H9 (cell line): ENCODE measurements at regions not wholly inside any gene's neighbourhood (a gene's known extent, or its start where the extent isn't known, plus 50 kb on each side); places are given as distances from the start of the nearest gene placed in this dataset.

ENCODE experiments used
- DNase-seq: peaks from one replicate; pipeline ENCODE4 v3.0.0-alpha.2; 2017
- H2AFZ ChIP-seq: one replicate; pipeline ENCODE4 v1.6.1; 2013; ENCODE audit warnings: mild to moderate bottlenecking, low read length, control low read depth, moderate library complexity
- H2AK5ac ChIP-seq: 2 replicates; pipeline ENCODE4 v1.6.1; 2013; ENCODE audit warnings: low read length, control low read depth, mixed read lengths; ENCODE audit not compliant: insufficient read length
- H2BK120ac ChIP-seq: one replicate; pipeline ENCODE4 v1.6.1; 2013; ENCODE audit warnings: low read depth, mild to moderate bottlenecking, low read length, control low read depth, inconsistent platforms; ENCODE audit not compliant: poor library complexity, severe bottlenecking
- H2BK12ac ChIP-seq: 2 replicates; pipeline ENCODE4 v1.6.1; 2013; ENCODE audit warnings: low read length, control low read depth, mixed read lengths, low read depth; ENCODE audit not compliant: insufficient read length
- H2BK15ac ChIP-seq: 2 replicates; pipeline ENCODE4 v1.6.1; 2013; ENCODE audit warnings: low read depth, low read length, control low read depth
- H2BK20ac ChIP-seq: one replicate; pipeline ENCODE4 v1.6.1; 2013; ENCODE audit warnings: low read depth, mild to moderate bottlenecking, low read length, control low read depth, inconsistent platforms; ENCODE audit not compliant: poor library complexity, severe bottlenecking
- H2BK5ac ChIP-seq: 2 replicates; pipeline ENCODE4 v1.6.1; 2013; ENCODE audit warnings: low read length, control low read depth, mixed read lengths; ENCODE audit not compliant: insufficient read length
- H3K14ac ChIP-seq: 2 replicates; pipeline ENCODE4 v1.6.1; 2013; ENCODE audit warnings: low read length, control low read depth; ENCODE audit not compliant: insufficient read depth
- H3K18ac ChIP-seq: 2 replicates; pipeline ENCODE4 v1.6.1; 2013; ENCODE audit warnings: low read depth, mild to moderate bottlenecking, mixed read lengths, low read length, control low read depth; ENCODE audit not compliant: insufficient read length
- H3K23ac ChIP-seq: 2 replicates; pipeline ENCODE4 v1.6.1; 2013; ENCODE audit warnings: low read length, control low read depth, mixed read lengths, low read depth; ENCODE audit not compliant: insufficient read length
- H3K23me2 ChIP-seq: 2 replicates; pipeline ENCODE4 v1.6.1; 2013; ENCODE audit warnings: low read depth, mild to moderate bottlenecking, mixed read lengths, low read length, control low read depth; ENCODE audit not compliant: insufficient read length, poor library complexity, severe bottlenecking
- H3K27ac ChIP-seq: 2 replicates; pipeline ENCODE4 v1.5.1; 2013; ENCODE audit warnings: low read length, control low read depth, mixed read lengths, low read depth; ENCODE audit not compliant: insufficient read length
- H3K27me3 ChIP-seq: 2 replicates; pipeline ENCODE4 v1.6.1; 2013; ENCODE audit warnings: low read length, control low read depth, inconsistent platforms; ENCODE audit not compliant: insufficient read depth
- H3K4ac ChIP-seq: 2 replicates; pipeline ENCODE4 v1.6.1; 2013; ENCODE audit warnings: low read depth, mild to moderate bottlenecking, control low read depth, inconsistent platforms, low read length, moderate library complexity
- H3K4me1 ChIP-seq: 2 replicates; pipeline ENCODE4 v1.6.1; 2013; ENCODE audit warnings: low read length, control low read depth, inconsistent platforms; ENCODE audit not compliant: insufficient read depth
- H3K4me2 ChIP-seq: 2 replicates; pipeline ENCODE4 v1.6.1; 2013; ENCODE audit warnings: low read length, control low read depth, mixed read lengths; ENCODE audit not compliant: insufficient read length, insufficient read depth
- H3K56ac ChIP-seq: 2 replicates; pipeline ENCODE4 v1.6.1; 2013; ENCODE audit warnings: low read depth, mild to moderate bottlenecking, mixed read lengths, low read length, control low read depth; ENCODE audit not compliant: insufficient read length
- H3K79me1 ChIP-seq: 2 replicates; pipeline ENCODE4 v1.6.1; 2013; ENCODE audit warnings: low read depth, mild to moderate bottlenecking, moderate library complexity, low read length, control low read depth, inconsistent platforms; ENCODE audit not compliant: insufficient read depth, poor library complexity, severe bottlenecking
- H3K79me2 ChIP-seq: 2 replicates; pipeline ENCODE4 v1.6.1; 2013; ENCODE audit warnings: low read length, control low read depth, inconsistent platforms; ENCODE audit not compliant: insufficient read depth
- H3K9ac ChIP-seq: 2 replicates; pipeline ENCODE4 v1.6.1; 2013; ENCODE audit warnings: low read length, control low read depth, mixed read lengths; ENCODE audit not compliant: insufficient read length; ENCODE audit errors: extremely low read depth
- H3K9me3 ChIP-seq: one replicate; pipeline ENCODE4 v1.6.1; 2013; ENCODE audit warnings: low read depth, low read length, inconsistent platforms; ENCODE audit not compliant: control insufficient read depth
- H3T11ph ChIP-seq: one replicate; pipeline ENCODE4 v1.6.1; 2013; ENCODE audit warnings: mild to moderate bottlenecking, low read length, control low read depth, inconsistent platforms
- H4K20me1 ChIP-seq: one replicate; pipeline ENCODE4 v1.6.1; 2013; ENCODE audit not compliant: control insufficient read depth, insufficient read length, insufficient read depth
- H4K5ac ChIP-seq: 2 replicates; pipeline ENCODE4 v1.6.1; 2013; ENCODE audit warnings: low read depth, mild to moderate bottlenecking, mixed read lengths, low read length, control low read depth; ENCODE audit not compliant: insufficient read length
- H4K8ac ChIP-seq: replicated peaks from 2 replicates; pipeline ENCODE4 v1.6.1; 2013; ENCODE audit warnings: low read length, control low read depth, mixed read lengths, low read depth; ENCODE audit not compliant: insufficient read length
- H4K91ac ChIP-seq: 2 replicates; pipeline ENCODE4 v1.6.1; 2013; ENCODE audit warnings: low read depth, mild to moderate bottlenecking, moderate library complexity, mixed read lengths, low read length, control low read depth; ENCODE audit not compliant: insufficient read length
- H3K27ac Mint-ChIP-seq, 3 experiments: 2 replicates in 2 of 3; 3 replicates in 1 of 3; pipeline ENCODE4 v1.8.0; 2020 to 2021; ENCODE audit warnings: mixed read lengths in 3 of 3, mild to moderate bottlenecking in 1 of 3, moderate library complexity in 1 of 3
- H3K27me3 Mint-ChIP-seq: 2 replicates; pipeline ENCODE4 v1.8.0; 2021; ENCODE audit warnings: low read depth, mild to moderate bottlenecking, moderate library complexity, mixed read lengths
- H3K36me3 Mint-ChIP-seq, 3 experiments: 2 replicates in 2 of 3; 3 replicates in 1 of 3; pipeline ENCODE4 v1.8.0; 2020 to 2021; ENCODE audit warnings: low read depth in 3 of 3, mixed read lengths in 3 of 3; ENCODE audit not compliant: insufficient read depth in 1 of 3
- H3K4me1 Mint-ChIP-seq, 2 experiments: 2 replicates each; pipeline ENCODE4 v1.8.0; 2020; ENCODE audit warnings: mixed read lengths in 2 of 2
- H3K4me3 Mint-ChIP-seq, 2 experiments: 2 replicates in 1 of 2; 3 replicates in 1 of 2; pipeline ENCODE4 v1.8.0; 2020 to 2021; ENCODE audit warnings: mild to moderate bottlenecking in 2 of 2, mixed read lengths in 2 of 2, moderate library complexity in 1 of 2
- H3K9me3 Mint-ChIP-seq, 2 experiments: 2 replicates in 1 of 2; 3 replicates in 1 of 2; pipeline ENCODE4 v1.8.0; 2020; ENCODE audit warnings: mild to moderate bottlenecking in 2 of 2, mixed read lengths in 2 of 2, moderate library complexity in 1 of 2
- CTCF ChIP-seq: fragments of 200-600 bp; sonication (generic); conservative IDR thresholded peaks from 3 replicates; pipeline ENCODE4 v1.8.0; 2021; ENCODE audit warnings: antibody characterized with exemption, mild to moderate bottlenecking
- WGBS: extraction: QIAGEN DNeasy Blood & Tissue Kit; methylation state at CpG from one replicate; pipeline ENCODE4 v1.1.7; 2013; ENCODE audit warnings: missing lambda C conversion rate, low lambda C conversion rate, mixed read lengths; ENCODE audit not compliant: insufficient read length; ENCODE audit errors: extremely low coverage; 5-methylcytosine and 5-hydroxymethylcytosine counted together

DNA sequence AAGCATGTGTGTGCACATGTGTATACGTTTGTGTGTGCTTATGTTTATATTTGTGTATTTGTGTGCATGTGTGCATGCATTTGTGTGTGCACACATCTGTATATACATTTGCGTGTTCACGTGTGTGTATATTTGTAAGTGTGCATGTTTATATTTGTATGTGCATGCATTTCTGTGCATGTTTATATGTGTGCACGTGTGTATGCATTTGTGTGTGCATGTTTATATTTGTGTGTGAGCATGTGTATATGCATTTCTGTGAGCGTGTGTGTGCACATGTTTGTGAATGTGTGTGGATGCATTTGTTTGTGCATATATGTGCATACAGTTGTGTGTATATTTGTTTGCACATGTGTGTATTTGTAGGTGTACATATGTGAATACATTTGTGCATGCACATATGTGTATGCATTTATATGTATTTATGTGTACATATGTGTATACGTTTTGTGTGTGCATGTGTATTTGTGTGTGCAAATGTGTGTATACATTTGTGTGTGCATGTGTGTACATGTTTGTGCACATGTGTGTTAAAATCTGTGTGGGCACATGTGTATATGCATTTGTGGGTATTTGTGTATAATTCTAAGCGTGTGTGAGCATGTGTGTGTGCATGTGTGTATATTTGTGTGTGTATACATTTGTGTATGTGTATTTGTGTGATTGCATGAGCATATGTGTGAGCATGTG is 140.4 kb upstream of the AFDN start:
- no peaks in the 10 kb centered on the region for H4K20me1 ChIP-seq
- no peaks in the 10 kb centered on the region for H3K79me1 ChIP-seq
- H3K23me2 ChIP-seq = no peaks in the 10 kb centered on the region
- H3K27ac ChIP-seq = no peak overlapping the region
- no peak overlapping the region for H4K5ac ChIP-seq
- H3K27ac Mint-ChIP-seq = peak overlapping the region in 1 of 3 experiments; percentile 50; a peak in 2 of 7 replicates
- no peak overlapping the region for H3K56ac ChIP-seq
- no peak for TF ChIP-seq CTCF
- H3K4ac ChIP-seq = no peak overlapping the region
- no peak overlapping the region for H4K8ac ChIP-seq
- peaks cover 39 to 49% of the 10 kb centered on the region in 2 experiments for H3K4me1 Mint-ChIP-seq
- H3T11ph ChIP-seq = no peak overlapping the region
- peaks cover 5% of the 10 kb centered on the region in 2 experiments; a peak in 4 of 5 replicates for H3K9me3 Mint-ChIP-seq
- no peak overlapping the region for H2BK120ac ChIP-seq
- no peak overlapping the region for H2BK12ac ChIP-seq
- H3K9ac ChIP-seq = no peak overlapping the region
- H3K4me1 ChIP-seq = no peaks in the 10 kb centered on the region; the same call in none of the 2 replicates
- H2BK15ac ChIP-seq = no peak overlapping the region
- H3K27me3 ChIP-seq = no peaks in the 10 kb centered on the region
- H2BK5ac ChIP-seq = no peak overlapping the region
- H3K4me2 ChIP-seq = no peak overlapping the region
- no peak overlapping the region for H3K14ac ChIP-seq
- DNase-seq = no peak
- no peaks in the 10 kb centered on the region for H3K79me2 ChIP-seq
- no peak overlapping the region for H2BK20ac ChIP-seq
- no peak overlapping the region for H3K23ac ChIP-seq
- H3K4me3 Mint-ChIP-seq = no peak overlapping the region
- no CpG with 5 or more reads among the region's 7 CpGs for WGBS
- H3K9me3 ChIP-seq = no peaks in the 10 kb centered on the region
- no peak overlapping the region for H3K18ac ChIP-seq
- H2AFZ ChIP-seq = no peak overlapping the region
- peaks cover 26% of the 10 kb centered on the region for H3K27me3 Mint-ChIP-seq
- H4K91ac ChIP-seq = no peak overlapping the region
- no peak overlapping the region for H2AK5ac ChIP-seq
- H3K36me3 Mint-ChIP-seq = no peaks in the 10 kb centered on the region; a peak in 1 of 7 replicates
